ENCODE measurements at regions not wholly inside any gene's neighbourhood (a gene's known extent, or its start where the extent isn't known, plus 50 kb on each side); places are given as distances from the start of the nearest gene placed in this dataset.

DNA sequence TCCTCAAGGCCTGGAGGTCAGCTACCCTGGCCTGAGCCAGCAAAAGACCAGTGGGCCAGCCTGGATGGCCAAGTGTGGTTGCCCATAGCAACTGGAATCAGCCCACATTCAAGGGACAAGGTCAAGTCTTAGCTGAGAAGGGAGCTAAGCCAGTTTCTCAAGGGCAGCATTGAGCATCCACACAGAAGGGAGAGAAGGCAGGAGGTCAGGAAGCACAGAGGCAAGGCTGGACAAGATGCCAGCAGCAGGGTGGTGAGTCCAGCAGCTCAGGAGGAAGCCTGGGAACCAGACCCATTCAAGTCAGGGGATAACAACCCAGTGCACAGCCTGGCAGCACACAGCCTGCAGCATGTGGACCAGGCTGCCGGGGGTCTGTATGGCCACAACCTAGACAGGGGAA lies 54.0 kb upstream of the ZMIZ1 start:
- TF ChIP-seq, protein P1, sequence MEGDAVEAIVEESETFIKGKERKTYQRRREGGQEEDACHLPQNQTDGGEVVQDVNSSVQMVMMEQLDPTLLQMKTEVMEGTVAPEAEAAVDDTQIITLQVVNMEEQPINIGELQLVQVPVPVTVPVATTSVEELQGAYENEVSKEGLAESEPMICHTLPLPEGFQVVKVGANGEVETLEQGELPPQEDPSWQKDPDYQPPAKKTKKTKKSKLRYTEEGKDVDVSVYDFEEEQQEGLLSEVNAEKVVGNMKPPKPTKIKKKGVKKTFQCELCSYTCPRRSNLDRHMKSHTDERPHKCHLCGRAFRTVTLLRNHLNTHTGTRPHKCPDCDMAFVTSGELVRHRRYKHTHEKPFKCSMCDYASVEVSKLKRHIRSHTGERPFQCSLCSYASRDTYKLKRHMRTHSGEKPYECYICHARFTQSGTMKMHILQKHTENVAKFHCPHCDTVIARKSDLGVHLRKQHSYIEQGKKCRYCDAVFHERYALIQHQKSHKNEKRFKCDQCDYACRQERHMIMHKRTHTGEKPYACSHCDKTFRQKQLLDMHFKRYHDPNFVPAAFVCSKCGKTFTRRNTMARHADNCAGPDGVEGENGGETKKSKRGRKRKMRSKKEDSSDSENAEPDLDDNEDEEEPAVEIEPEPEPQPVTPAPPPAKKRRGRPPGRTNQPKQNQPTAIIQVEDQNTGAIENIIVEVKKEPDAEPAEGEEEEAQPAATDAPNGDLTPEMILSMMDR (IDR thresholded peaks at IDR 0.05) = no peak
- TF ChIP-seq POLR2A (IDR thresholded peaks at IDR 0.05) = no peak
